ENCODE measurements at regions not wholly inside any gene's neighbourhood (a gene's known extent, or its start where the extent isn't known, plus 50 kb on each side); places are given as distances from the start of the nearest gene placed in this dataset.
"Not testable (repeated sequence)": the region's sequence is repeated elsewhere in the genome, so short reads cannot be mapped to it uniquely, and the experiment has no call there.

DNA sequence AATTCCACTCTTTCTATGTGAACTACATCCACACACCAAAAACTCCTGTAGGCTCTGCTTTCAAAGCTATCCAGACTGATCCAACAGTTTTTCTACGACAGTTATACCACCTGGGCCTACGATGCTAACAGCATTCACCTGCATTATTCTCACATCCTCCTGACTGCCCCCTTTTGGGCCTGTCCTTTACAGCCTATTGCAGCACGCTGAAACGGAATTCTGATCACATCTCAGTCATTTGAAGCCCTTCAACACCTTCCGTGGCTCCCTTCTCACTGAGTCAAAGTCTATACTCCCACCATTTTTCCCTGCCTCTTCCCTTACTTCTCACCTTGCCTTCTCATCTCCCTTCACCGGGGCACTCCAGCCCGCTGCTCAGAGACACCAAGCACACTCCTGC is 791.3 kb upstream of the KIRREL3 start:
- Mint-ChIP-seq H3K4me3 (no peak overlapping the region), H3K4me1 (no peaks in the 10 kb centered on the region), H3K27me3 (no peaks in the 10 kb centered on the region), H3K36me3 (no peaks in the 10 kb centered on the region), H3K9me3 (no peaks in the 10 kb centered on the region), H3K27ac (no peak overlapping the region)

DNA sequence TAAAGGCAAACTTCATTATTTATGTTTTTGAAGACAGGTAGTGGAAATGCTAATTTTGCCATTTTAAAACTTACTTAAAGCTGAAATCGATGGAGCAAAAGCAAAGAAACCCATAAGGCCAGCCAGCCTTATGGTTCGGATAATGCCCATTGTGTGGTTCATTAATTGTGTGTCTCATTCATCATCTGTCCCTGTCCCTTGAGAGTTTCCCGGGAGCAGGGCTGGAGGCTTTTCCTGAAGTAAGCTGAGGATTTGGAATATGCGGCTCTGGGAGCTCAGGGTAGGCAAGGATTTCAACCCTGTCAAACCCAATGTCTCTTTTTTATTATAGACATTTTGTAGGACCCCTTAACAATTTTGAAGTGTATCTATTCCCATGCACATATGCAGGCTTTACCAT is 790.0 kb upstream of the KIRREL3 start:
- Mint-ChIP-seq H3K4me1 (no peaks in the 10 kb centered on the region), H3K27me3 (peaks cover 2% of the 10 kb centered on the region), H3K4me3 (no peak overlapping the region)

DNA sequence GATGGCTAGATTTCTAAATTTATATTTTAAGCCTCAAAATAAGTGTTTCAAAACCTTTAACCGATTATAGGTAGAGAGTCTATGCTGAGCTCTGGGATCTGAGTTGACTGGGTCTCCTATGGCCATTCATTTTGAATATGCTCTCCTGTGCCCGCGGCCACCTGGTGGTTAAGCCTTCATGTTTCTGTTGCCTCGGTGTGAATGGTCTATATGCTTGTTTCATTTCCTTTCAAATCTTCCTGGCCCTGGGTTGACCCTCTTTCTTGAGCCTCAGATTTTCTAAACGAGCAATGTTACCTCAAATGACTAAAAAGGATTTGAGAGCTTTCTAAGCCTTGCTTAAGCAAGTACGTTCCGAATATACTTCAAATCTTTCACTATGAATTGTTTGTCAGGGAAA is 789.4 kb upstream of the KIRREL3 start:
- no peaks in the 10 kb centered on the region for H3K4me1 Mint-ChIP-seq

More for the DNA sequence above, 790.0 kb upstream of the KIRREL3 start:
- Mint-ChIP-seq H3K9me3 (no peaks in the 10 kb centered on the region), H3K27ac (no peak overlapping the region), H3K36me3 (no peaks in the 10 kb centered on the region)

DNA sequence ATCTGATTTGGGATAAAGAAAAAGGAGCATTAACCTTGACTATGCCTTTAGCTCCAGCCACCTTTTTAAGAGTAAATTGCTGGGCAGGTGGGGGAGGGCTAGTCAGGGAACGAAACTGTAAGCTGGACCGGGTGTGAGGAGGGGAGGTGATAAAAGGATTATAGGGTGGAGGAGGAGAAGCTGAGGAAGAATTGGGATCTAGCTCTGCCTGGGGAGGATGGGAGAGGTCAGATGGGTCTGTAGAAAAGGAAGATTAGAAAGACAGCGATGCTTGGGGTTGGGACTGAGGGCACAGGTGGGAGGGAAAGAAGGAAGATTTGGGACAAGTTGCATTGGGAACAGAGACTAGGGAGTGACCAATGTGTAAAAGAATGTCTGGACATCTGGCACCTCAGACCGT is 772.4 kb upstream of the KIRREL3 start:
- H3K27me3 Mint-ChIP-seq, H3K4me1 Mint-ChIP-seq, H3K9me3 Mint-ChIP-seq, H3K4me3 Mint-ChIP-seq, H3K36me3 Mint-ChIP-seq, H3K27ac Mint-ChIP-seq: not testable (repeated sequence)

More for the DNA sequence above, 789.4 kb upstream of the KIRREL3 start:
- H3K27me3 Mint-ChIP-seq, result peaks cover 6% of the 10 kb centered on the region
- H3K4me3 Mint-ChIP-seq, result no peak overlapping the region
- H3K36me3 Mint-ChIP-seq, result no peaks in the 10 kb centered on the region
- no peaks in the 10 kb centered on the region for H3K9me3 Mint-ChIP-seq
- H3K27ac Mint-ChIP-seq, result no peak overlapping the region

DNA sequence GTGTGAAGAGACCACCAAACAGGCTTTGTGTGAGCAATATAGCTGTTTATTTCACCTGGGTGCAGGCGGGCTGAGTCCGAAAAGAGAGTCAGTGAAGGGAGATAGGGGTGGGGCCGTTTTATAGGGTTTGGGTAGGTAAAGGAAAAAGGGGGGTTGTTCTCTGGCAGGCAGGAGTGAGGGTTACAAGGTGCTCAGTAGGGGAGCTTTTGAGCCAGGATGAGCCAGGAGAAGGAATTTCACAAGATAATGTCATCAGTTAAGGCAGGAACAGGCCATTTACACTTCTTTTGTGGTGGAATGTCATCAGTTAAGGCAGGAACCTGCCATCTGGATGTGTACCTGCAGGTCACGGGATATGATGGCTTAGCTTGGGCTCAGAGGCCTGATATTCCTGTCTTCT is 768.4 kb upstream of the KIRREL3 start:
- H3K4me3 Mint-ChIP-seq, H3K4me1 Mint-ChIP-seq, H3K9me3 Mint-ChIP-seq, H3K27ac Mint-ChIP-seq, H3K27me3 Mint-ChIP-seq, H3K36me3 Mint-ChIP-seq: not testable (repeated sequence)

DNA sequence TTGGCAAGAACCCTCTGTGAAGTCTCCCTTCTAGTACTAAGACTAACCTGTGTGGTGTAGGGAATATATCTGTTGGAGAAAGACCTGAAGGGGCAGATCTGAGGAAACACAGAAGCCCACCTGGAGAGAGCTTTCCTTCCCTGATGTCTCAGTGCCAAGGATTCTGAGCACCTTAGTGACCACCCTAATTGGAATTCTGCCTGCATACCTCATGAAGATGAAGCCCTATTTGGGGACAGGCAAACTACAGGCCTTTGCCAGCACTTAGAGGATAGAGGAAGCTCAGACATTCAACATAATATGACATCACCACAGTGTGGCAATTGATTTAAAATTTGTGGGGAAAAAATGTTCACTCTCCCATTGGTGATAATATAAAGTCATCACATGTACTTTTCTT is 766.2 kb upstream of the KIRREL3 start:
- Mint-ChIP-seq H3K4me3 (no peak overlapping the region), H3K27me3 (peaks cover 2% of the 10 kb centered on the region), H3K36me3 (no peaks in the 10 kb centered on the region), H3K9me3 (no peaks in the 10 kb centered on the region), H3K27ac (no peak overlapping the region), H3K4me1 (no peaks in the 10 kb centered on the region)

DNA sequence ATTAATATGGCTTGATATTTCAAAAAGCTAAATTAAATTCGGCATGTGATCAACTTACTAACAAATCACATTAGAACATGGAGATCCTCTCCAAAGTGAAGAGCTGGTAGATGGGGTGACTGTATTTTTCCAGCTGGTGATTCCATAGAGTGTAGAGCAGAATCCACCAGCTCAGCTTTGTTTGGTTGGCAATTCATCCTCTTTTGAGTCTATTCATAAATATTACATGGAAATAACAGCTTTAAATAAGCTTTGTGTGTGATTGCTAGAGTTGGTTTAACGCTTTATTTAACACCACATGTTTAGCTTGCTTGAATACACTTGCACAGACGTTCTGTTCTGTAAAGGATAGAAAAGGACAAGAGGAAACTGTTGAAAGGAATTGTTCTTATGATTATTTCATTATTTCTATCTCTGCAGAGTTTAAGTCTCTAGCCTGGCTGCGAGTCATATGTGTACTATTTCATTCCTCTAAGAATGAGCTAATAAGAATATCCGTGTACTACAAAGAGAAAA is 738.3 kb upstream of the KIRREL3 start:
- H3K4me3 Mint-ChIP-seq, result no peak overlapping the region
- H3K9me3 Mint-ChIP-seq, result no peaks in the 10 kb centered on the region
- H3K27me3 Mint-ChIP-seq, result no peaks in the 10 kb centered on the region
- no peaks in the 10 kb centered on the region for H3K36me3 Mint-ChIP-seq
- no peak overlapping the region for H3K27ac Mint-ChIP-seq
- no peaks in the 10 kb centered on the region for H3K4me1 Mint-ChIP-seq

DNA sequence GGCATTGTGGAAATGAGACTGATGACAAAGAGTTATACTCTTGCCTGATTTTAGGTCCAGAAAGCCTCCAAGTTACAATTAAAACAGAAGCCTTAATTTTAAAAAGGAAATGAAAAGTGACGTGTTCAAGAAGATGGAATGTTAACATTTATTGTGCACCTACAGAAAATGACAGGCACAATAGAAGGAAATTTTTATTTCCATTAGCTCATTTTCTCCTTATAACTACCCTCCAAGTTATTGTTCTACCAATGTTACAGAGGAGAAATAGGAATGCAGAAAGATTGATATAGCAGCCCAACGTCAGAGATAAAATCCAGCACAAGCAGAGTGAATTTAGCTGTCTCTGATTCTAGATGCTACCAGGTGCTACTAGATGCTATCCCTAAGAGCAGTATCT is 736.9 kb upstream of the KIRREL3 start:
- H3K36me3 Mint-ChIP-seq, result no peaks in the 10 kb centered on the region
- no peaks in the 10 kb centered on the region for H3K4me1 Mint-ChIP-seq
- H3K9me3 Mint-ChIP-seq, result no peaks in the 10 kb centered on the region
- H3K4me3 Mint-ChIP-seq, result no peak overlapping the region
- H3K27me3 Mint-ChIP-seq, result no peaks in the 10 kb centered on the region
- H3K27ac Mint-ChIP-seq, result no peak overlapping the region

DNA sequence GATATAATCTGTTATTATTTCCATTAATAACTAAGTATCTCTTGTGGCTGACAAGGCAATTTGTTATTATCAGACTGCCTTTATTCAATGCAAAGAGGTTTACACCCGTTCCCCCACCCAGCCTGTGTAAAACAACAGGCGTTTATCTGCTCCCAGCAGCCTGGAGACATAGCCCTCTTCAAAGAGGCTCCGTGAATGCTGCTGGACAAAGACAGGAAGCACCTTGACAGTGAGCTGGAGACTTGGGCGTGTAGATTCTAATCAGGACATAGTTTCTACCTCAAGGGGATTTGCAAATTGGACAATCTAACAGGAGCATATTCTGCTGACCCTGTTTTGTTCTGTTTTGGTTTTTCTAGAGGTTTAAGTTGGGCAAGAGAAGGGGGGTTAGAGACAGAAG is 733.0 kb upstream of the KIRREL3 start:
- Mint-ChIP-seq H3K36me3 (no peaks in the 10 kb centered on the region), H3K9me3 (no peaks in the 10 kb centered on the region), H3K27me3 (no peaks in the 10 kb centered on the region), H3K27ac (no peak overlapping the region), H3K4me1 (no peaks in the 10 kb centered on the region), H3K4me3 (no peak overlapping the region)

DNA sequence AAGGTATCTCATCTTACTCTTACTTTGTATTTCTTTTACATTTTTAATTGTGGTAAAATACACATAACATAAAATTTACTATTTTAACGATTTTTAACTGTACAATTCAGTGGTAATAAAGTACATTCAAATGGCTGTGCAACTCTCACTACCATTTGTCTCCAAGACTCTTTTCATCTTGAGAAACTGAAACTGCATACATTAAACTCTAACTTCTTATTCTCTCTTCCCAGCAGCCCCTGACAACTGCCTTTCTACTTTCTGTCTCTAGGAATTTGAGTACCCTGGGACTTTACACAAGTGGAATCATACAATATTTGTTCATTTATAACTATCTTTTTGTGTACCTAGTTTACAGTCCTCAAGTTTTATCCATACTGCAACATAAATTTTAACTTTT is 725.8 kb upstream of the KIRREL3 start:
- no peaks in the 10 kb centered on the region for H3K27me3 Mint-ChIP-seq

DNA sequence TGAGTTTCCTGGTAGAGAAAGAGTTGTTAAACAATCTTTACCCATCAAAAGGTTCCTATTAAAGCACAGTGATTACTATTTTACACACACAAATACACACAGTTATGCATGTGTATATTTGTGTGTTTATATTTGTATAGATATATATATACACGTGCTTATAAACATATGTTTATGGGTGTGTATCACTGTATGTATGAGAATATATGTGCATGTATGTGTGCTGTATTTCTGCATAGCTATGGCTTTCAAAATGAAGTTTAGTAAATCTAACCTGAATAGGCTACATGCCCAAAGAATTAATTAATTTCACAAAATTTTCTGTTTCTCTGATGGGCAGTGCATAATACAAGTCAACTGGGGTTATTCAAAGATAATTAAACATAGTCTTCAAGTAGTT is 723.1 kb upstream of the KIRREL3 start:
- no peak overlapping the region for H3K27ac Mint-ChIP-seq
- H3K9me3 Mint-ChIP-seq, result no peaks in the 10 kb centered on the region
- no peaks in the 10 kb centered on the region for H3K36me3 Mint-ChIP-seq
- H3K27me3 Mint-ChIP-seq, result no peaks in the 10 kb centered on the region
- no peaks in the 10 kb centered on the region for H3K4me1 Mint-ChIP-seq
- no peak overlapping the region for H3K4me3 Mint-ChIP-seq

More for the DNA sequence above, 725.8 kb upstream of the KIRREL3 start:
- Mint-ChIP-seq H3K27ac (no peak overlapping the region), H3K4me1 (no peaks in the 10 kb centered on the region), H3K4me3 (no peak overlapping the region), H3K36me3 (no peaks in the 10 kb centered on the region), H3K9me3 (no peaks in the 10 kb centered on the region)

DNA sequence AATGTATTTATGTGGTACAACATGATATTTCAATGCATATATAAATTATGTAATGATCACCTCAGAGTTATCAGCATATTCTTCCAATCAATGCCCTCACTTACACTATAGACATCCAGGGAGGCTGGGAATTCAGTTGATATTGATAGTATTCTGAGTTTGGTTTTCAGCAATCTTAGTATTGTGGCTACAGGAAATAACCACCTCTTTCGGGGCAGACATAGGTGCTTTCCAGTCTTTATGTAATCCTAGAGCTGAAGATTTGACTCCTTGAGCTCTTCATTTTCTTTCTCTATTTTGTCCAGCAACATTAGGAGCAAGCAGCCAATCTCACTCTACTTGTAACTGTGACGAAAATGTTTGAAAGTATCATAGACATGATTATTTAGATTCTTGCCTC is 712.7 kb upstream of the KIRREL3 start:
- H3K9me3 Mint-ChIP-seq, result no peaks in the 10 kb centered on the region
- H3K4me3 Mint-ChIP-seq, result no peak overlapping the region
- H3K27me3 Mint-ChIP-seq, result peaks cover 3% of the 10 kb centered on the region
- no peak overlapping the region for H3K27ac Mint-ChIP-seq
- H3K36me3 Mint-ChIP-seq, result no peaks in the 10 kb centered on the region
- H3K4me1 Mint-ChIP-seq, result no peaks in the 10 kb centered on the region

DNA sequence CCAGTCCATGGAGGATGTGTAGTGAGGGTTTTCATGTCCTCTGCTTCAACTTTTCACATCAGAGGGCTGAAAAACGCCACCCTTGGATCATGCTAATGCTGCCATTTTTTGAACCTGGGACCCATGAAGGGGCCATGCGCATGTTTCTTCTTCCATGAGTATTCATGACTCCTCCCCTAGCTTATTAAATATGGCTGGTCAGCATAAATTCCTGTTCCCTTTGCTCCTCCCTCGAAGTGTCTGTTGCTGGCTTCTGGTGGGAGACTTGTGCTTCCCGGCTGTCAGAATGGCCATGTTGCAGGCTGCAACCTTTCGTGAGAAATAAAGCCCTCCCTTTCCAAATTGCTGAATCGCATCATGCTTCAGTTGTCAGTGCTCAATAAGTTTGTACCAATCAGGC is 711.2 kb upstream of the KIRREL3 start:
- H3K9me3 Mint-ChIP-seq, result no peaks in the 10 kb centered on the region
- H3K4me3 Mint-ChIP-seq, result no peak overlapping the region
- no peaks in the 10 kb centered on the region for H3K36me3 Mint-ChIP-seq
- no peaks in the 10 kb centered on the region for H3K4me1 Mint-ChIP-seq
- peaks cover 2% of the 10 kb centered on the region for H3K27me3 Mint-ChIP-seq
- H3K27ac Mint-ChIP-seq, result no peak overlapping the region

DNA sequence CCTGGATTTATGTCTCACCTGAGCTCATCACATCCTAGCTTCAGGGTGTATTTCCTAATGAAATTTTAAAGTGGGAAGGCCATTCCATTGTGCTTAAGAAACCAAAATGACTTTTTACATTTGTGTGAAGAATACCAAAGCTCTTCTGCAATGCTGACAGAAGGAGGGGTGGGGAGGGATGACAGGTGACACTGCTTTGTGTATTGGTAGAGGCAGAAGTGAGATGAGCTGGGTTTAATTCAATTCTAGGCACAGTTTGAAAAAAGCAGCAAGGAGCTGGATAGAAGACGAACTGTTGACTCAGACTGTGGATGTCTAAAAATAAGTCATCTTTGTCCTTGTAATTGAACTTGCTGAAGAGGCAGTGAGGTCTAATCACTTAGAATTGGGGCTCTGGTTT is 710.3 kb upstream of the KIRREL3 start:
- H3K4me1 Mint-ChIP-seq, result no peaks in the 10 kb centered on the region
- no peaks in the 10 kb centered on the region for H3K9me3 Mint-ChIP-seq

DNA sequence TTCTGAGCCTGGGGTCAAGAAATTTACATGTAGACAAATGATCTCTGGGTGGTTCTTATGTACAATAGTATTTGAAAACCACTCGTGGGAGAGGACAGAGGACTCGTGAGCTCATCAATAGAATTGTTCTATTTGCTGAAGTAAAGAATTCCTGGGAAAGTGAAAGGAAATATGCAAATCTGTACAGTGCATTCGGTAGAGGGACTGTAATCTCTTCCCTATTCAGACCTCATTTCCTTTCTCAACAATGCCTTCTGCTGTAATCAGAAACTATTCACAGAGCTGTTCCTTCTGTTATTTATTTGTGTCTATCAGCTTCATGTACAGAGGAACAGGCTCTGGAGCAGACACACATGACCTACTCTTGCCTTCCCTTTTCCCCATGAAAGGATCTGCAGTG is 709.4 kb upstream of the KIRREL3 start:
- H3K4me1 Mint-ChIP-seq, result no peaks in the 10 kb centered on the region
- H3K9me3 Mint-ChIP-seq, result no peaks in the 10 kb centered on the region
- H3K27ac Mint-ChIP-seq, result no peak overlapping the region
- H3K36me3 Mint-ChIP-seq, result no peaks in the 10 kb centered on the region
- H3K4me3 Mint-ChIP-seq, result no peak overlapping the region
- H3K27me3 Mint-ChIP-seq, result peaks cover 4% of the 10 kb centered on the region

More for the DNA sequence above, 710.3 kb upstream of the KIRREL3 start:
- Mint-ChIP-seq H3K27ac (no peak overlapping the region), H3K27me3 (peaks cover 2% of the 10 kb centered on the region), H3K36me3 (no peaks in the 10 kb centered on the region), H3K4me3 (no peak overlapping the region)

DNA sequence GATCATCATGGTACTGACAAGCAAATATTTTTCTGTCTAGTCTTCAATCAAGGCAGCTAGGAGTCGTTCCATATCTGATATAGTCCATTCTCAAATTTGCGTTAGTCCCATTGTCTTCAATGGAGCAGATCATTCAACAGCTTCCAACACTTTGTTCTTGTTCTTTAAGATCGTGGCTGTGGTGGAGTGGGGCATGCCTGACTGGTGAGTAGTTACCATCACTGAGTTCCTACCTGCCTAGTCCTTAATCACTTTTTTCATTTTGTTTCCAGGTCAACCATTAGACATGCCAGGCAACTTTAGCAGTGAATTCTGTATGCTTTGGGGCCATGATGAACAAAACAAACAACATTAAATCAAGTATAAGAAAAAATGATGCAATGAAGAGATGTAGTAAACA is 693.1 kb upstream of the KIRREL3 start:
- H3K27me3 Mint-ChIP-seq, result peaks cover 2% of the 10 kb centered on the region
- no peaks in the 10 kb centered on the region for H3K4me1 Mint-ChIP-seq
- H3K9me3 Mint-ChIP-seq, result peaks cover 13% of the 10 kb centered on the region
- H3K36me3 Mint-ChIP-seq, result no peaks in the 10 kb centered on the region
- H3K4me3 Mint-ChIP-seq, result no peak overlapping the region
- H3K27ac Mint-ChIP-seq, result no peak overlapping the region

DNA sequence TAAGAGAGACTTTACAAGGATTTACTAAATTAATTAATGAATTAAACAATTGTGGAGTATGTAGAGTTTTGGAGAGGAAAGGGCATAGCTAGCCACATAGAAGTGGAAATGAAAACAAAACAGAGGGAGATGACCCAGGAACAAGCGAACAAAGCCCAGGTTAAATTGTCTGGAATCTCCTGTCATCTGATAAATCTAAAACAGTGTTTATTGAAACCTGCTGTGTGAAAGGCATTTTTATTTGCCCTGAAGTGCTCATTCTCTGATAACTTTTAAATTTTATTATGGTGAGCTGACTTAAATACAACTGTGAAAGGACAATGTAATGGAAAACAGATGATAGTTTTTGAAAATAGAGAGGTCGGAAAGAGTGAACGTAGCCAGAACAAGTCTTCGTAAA is 682.8 kb upstream of the KIRREL3 start:
- H3K4me1 Mint-ChIP-seq, result no peaks in the 10 kb centered on the region
- no peaks in the 10 kb centered on the region for H3K36me3 Mint-ChIP-seq
- no peak overlapping the region for H3K4me3 Mint-ChIP-seq
- no peak overlapping the region for H3K27ac Mint-ChIP-seq
- no peaks in the 10 kb centered on the region for H3K9me3 Mint-ChIP-seq
- peaks cover 4% of the 10 kb centered on the region for H3K27me3 Mint-ChIP-seq

All from activated naive CD4-positive, alpha-beta T cell treated with anti-CD3 and anti-CD28 coated beads, Interleukin-2, amount 50 U/mL, for 24 hours (primary cell).